ENCODE measurements at regions not wholly inside any gene's neighbourhood (a gene's known extent, or its start where the extent isn't known, plus 50 kb on each side); places are given as distances from the start of the nearest gene placed in this dataset.

GRCh38 chr16:86319585-86320236, 190.6 kb upstream of the FOXF1 start:
- no peak for DNase-seq (ENCODE audit: low spot score)

- no peak for DNase-seq (ENCODE audit: low spot score)
Observed at GRCh38 chr16:86320237-86320595, 190.1 kb upstream of the FOXF1 start.

- DNase-seq (ENCODE audit: low spot score): no peak
Observed at GRCh38 chr16:86321491-86321890, 188.8 kb upstream of the FOXF1 start.

- DNase-seq (ENCODE audit: low spot score): no peak
Observed at GRCh38 chr16:86322283-86322682, 188.0 kb upstream of the FOXF1 start.

GRCh38 chr16:86322806-86323205, 187.5 kb upstream of the FOXF1 start:
- no peak for DNase-seq (ENCODE audit: low spot score)

GRCh38 chr16:86324320-86324719, 186.0 kb upstream of the FOXF1 start:
- DNase-seq (ENCODE audit: low spot score): no peak

- DNase-seq (ENCODE audit: low spot score): no peak
Observed at GRCh38 chr16:86325360-86325759, 185.0 kb upstream of the FOXF1 start.

- DNase-seq (ENCODE audit: low spot score): no peak
Observed at GRCh38 chr16:86325895-86326294, 184.4 kb upstream of the FOXF1 start.

- DNase-seq (ENCODE audit: low spot score): no peak
Observed at GRCh38 chr16:86327321-86327720, 183.0 kb upstream of the FOXF1 start.

GRCh38 chr16:86330906-86331305, 179.4 kb upstream of the FOXF1 start:
- DNase-seq (ENCODE audit: low spot score): no peak

GRCh38 chr16:86334079-86334635, 176.2 kb upstream of the FOXF1 start:
- no peak for DNase-seq (ENCODE audit: low spot score)

- DNase-seq (ENCODE audit: low spot score): peak; percentile 21
Observed at GRCh38 chr16:86335266-86336172, 174.8 kb upstream of the FOXF1 start.

- DNase-seq (ENCODE audit: low spot score): no peak
Observed at GRCh38 chr16:86337138-86337537, 173.2 kb upstream of the FOXF1 start.

GRCh38 chr16:86337581-86338402, 172.5 kb upstream of the FOXF1 start:
- no peak for DNase-seq (ENCODE audit: low spot score)

GRCh38 chr16:86338403-86339115, 171.8 kb upstream of the FOXF1 start:
- DNase-seq (ENCODE audit: low spot score): no peak

GRCh38 chr16:86342161-86342834, 168.0 kb upstream of the FOXF1 start:
- no peak for DNase-seq (ENCODE audit: low spot score)

- DNase-seq (ENCODE audit: low spot score): peak; percentile 64
Observed at GRCh38 chr16:86343027-86343795, 167.1 kb upstream of the FOXF1 start.

- peak; percentile 80 for DNase-seq (ENCODE audit: low spot score)
Observed at GRCh38 chr16:86343796-86344585, 166.3 kb upstream of the FOXF1 start.

GRCh38 chr16:86344586-86344871, 165.8 kb upstream of the FOXF1 start:
- no peak for DNase-seq (ENCODE audit: low spot score)

GRCh38 chr16:86344881-86345280, 165.4 kb upstream of the FOXF1 start:
- no peak for DNase-seq (ENCODE audit: low spot score)
